PC-9 (cell line): ENCODE measurements at regions not wholly inside any gene's neighbourhood (a gene's known extent, or its start where the extent isn't known, plus 50 kb on each side); places are given as distances from the start of the nearest gene placed in this dataset.
"Not testable (repeated sequence)": the region's sequence is repeated elsewhere in the genome, so short reads cannot be mapped to it uniquely, and the experiment has no call there.

ENCODE experiments used
- BruUV-seq: library from RNA; stranded (reverse); fragments of 400-500 nt; replicated peaks from 2 replicates; lab custom pipeline; 2021; lab: Mats Ljungman, UMichigan
- CTCF ChIA-PET: fragments of 300-600 bp; sonication (Branson Sonifier 250); formaldehyde crosslinking; loops from one replicate; lab custom pipeline; 2022; ENCODE audit warnings: antibody characterized with exemption; lab: Charles Lee
- POLR2A ChIA-PET: fragments of 300-600 bp; sonication (Branson Sonifier 250); formaldehyde crosslinking; loops from one replicate; lab custom pipeline; 2022; ENCODE audit warnings: antibody characterized with exemption; ENCODE audit not compliant: unreplicated experiment; lab: Charles Lee
- DNase-seq, 2 experiments: peaks; one replicate each; pipeline versions ENCODE4 v3.0.0 to v3.0.0-alpha.2; 2015 to 2022; ENCODE audit warnings: mixed read lengths in 1 of 2
- H2AFZ ChIP-seq: fragments of 200-600 bp; sonication (generic); 2 replicates; pipeline ENCODE4 v1.8.1; 2017; ENCODE audit warnings: antibody characterized with exemption
- H3F3A ChIP-seq: fragments of 200-600 bp; sonication (generic); 2 replicates; pipeline ENCODE4 v1.8.1; 2017; ENCODE audit warnings: antibody characterized with exemption, mild to moderate bottlenecking, low read depth; ENCODE audit not compliant: insufficient read depth
- H3K27ac ChIP-seq: fragments of 200-600 bp; sonication (generic); 2 replicates; pipeline ENCODE4 v1.6.1; 2016; ENCODE audit warnings: mixed run types
- H3K27me3 ChIP-seq: fragments of 200-600 bp; sonication (generic); 2 replicates; pipeline ENCODE4 v1.6.1; 2016; ENCODE audit warnings: low read depth, mixed run types; ENCODE audit not compliant: insufficient read depth
- H3K36me3 ChIP-seq: fragments of 200-600 bp; sonication (generic); 2 replicates; pipeline ENCODE4 v1.6.1; 2016; ENCODE audit warnings: low read depth, mixed run types
- H3K4me1 ChIP-seq: fragments of 200-600 bp; sonication (generic); replicated peaks from 2 replicates; pipeline ENCODE4 v1.6.1; 2016; ENCODE audit warnings: mixed run types; ENCODE audit not compliant: insufficient read depth
- H3K4me2 ChIP-seq: fragments of 200-600 bp; sonication (generic); 2 replicates; pipeline ENCODE4 v1.6.1; 2017; ENCODE audit warnings: mixed run types
- H3K4me3 ChIP-seq: fragments of 200-600 bp; sonication (generic); 2 replicates; pipeline ENCODE4 v1.6.1; 2016; ENCODE audit warnings: mixed run types
- H3K79me2 ChIP-seq: fragments of 200-600 bp; sonication (generic); 2 replicates; pipeline ENCODE4 v1.6.1; 2017; ENCODE audit warnings: low read depth, mixed run types
- H3K9me2 ChIP-seq: fragments of 200-600 bp; sonication (generic); 2 replicates; pipeline ENCODE4 v1.8.1; 2017; ENCODE audit warnings: mild to moderate bottlenecking; ENCODE audit not compliant: insufficient read depth
- H3K9me3 ChIP-seq: fragments of 200-600 bp; sonication (generic); 2 replicates; pipeline ENCODE4 v1.8.1; 2016; ENCODE audit warnings: low read depth; ENCODE audit not compliant: insufficient read depth
- H4K20me1 ChIP-seq: fragments of 200-600 bp; sonication (generic); 2 replicates; pipeline ENCODE4 v1.8.1; 2017; ENCODE audit not compliant: insufficient read depth
- EZH2 ChIP-seq: fragments of 200-600 bp; sonication (generic); IDR thresholded peaks from 2 replicates; pipeline ENCODE4 v1.8.0; 2017; ENCODE audit warnings: antibody characterized with exemption, low read depth
- intact Hi-C: fragments of 100-400 bp; cut with micrococcal nuclease; formaldehyde crosslinking; loops from one replicate; pipeline ENCODE4 v1.10.0; 2022; ENCODE audit not compliant: unreplicated experiment
- TF ChIP-seq, protein P1 (sequence below): fragments of 200-600 bp; sonication (generic); conservative IDR thresholded peaks from 2 replicates; pipeline ENCODE4 v1.6.1; 2017; ENCODE audit warnings: mixed run types, antibody characterized with exemption, mild to moderate bottlenecking, moderate library complexity

GRCh38 chr5:2066373-2066772 lies 183.6 kb upstream of the IRX4 start:
- CTCF ChIA-PET: no interaction called here
- H3K9me3 ChIP-seq: no peaks in the 10 kb centered on the region
- H4K20me1 ChIP-seq: no peaks in the 10 kb centered on the region
- no peak overlapping the region for H2AFZ ChIP-seq
- TF ChIP-seq EZH2: no peak
- TF ChIP-seq, protein P1, sequence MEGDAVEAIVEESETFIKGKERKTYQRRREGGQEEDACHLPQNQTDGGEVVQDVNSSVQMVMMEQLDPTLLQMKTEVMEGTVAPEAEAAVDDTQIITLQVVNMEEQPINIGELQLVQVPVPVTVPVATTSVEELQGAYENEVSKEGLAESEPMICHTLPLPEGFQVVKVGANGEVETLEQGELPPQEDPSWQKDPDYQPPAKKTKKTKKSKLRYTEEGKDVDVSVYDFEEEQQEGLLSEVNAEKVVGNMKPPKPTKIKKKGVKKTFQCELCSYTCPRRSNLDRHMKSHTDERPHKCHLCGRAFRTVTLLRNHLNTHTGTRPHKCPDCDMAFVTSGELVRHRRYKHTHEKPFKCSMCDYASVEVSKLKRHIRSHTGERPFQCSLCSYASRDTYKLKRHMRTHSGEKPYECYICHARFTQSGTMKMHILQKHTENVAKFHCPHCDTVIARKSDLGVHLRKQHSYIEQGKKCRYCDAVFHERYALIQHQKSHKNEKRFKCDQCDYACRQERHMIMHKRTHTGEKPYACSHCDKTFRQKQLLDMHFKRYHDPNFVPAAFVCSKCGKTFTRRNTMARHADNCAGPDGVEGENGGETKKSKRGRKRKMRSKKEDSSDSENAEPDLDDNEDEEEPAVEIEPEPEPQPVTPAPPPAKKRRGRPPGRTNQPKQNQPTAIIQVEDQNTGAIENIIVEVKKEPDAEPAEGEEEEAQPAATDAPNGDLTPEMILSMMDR: no peak
- no peak for DNase-seq
- H3K27ac ChIP-seq: no peak overlapping the region
- BruUV-seq: no TSS peak
- no peaks in the 10 kb centered on the region for H3F3A ChIP-seq
- peaks cover 68% of the 10 kb centered on the region for H3K27me3 ChIP-seq
- no peak overlapping the region for H3K4me3 ChIP-seq
- H3K9me2 ChIP-seq: no peaks in the 10 kb centered on the region
- intact Hi-C loops: no loop called here
- H3K4me2 ChIP-seq: no peak overlapping the region
- POLR2A ChIA-PET: no interaction called here
- no peaks in the 10 kb centered on the region for H3K79me2 ChIP-seq
- H3K4me1 ChIP-seq: no peaks in the 10 kb centered on the region
- no peaks in the 10 kb centered on the region for H3K36me3 ChIP-seq

DNA sequence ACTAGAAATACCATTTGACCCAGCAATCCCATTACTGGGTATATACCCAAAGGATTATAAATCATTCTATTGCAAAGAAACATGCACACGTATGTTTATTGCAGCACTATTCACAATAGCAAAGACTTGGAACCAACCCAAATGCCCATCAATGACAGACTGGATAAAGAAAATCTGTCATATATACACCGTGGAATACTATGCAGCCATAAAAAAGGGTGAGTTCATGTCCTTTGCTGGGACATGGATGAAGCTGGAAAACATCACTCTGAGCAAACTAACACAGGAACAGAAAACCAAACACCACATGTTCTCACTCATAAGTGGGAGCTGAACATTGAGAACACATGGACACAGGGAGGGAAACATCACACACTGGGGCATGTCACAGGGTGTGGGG lies 180.7 kb upstream of the IRX4 start:
- intact Hi-C loops, H4K20me1 ChIP-seq, POLR2A ChIA-PET, BruUV-seq, H3K9me3 ChIP-seq, H3K9me2 ChIP-seq, H3K27ac ChIP-seq, H3K4me1 ChIP-seq, H3K36me3 ChIP-seq, DNase-seq, H3K79me2 ChIP-seq, H3K4me3 ChIP-seq, H3F3A ChIP-seq, CTCF ChIA-PET, H2AFZ ChIP-seq, H3K4me2 ChIP-seq: not testable (repeated sequence)
- peaks cover 62% of the 10 kb centered on the region for H3K27me3 ChIP-seq

DNA sequence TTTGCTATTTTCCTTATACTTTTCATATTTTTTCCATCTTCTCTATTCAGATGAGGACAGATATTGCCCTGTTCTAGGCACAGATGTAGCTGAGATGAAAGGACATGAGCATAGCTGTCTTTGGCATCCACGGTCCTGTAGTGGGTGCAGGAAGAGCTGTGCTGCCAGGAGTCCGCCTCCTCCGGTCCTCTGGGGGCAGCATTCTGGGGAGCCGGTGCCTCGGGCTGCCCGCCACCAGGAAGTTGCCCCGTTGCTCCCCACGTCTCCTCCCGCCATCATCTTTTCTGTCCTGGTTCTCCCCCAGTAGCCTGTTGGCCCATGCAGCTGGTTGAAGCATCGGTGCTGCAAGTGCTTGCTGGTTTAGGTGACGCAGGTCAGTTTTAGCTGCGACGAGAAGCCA lies 170.0 kb upstream of the IRX4 start:
- Histone ChIP-seq H3K4me1 (no peaks in the 10 kb centered on the region), H3K36me3 (no peaks in the 10 kb centered on the region), H3K4me2 (no peak overlapping the region), H4K20me1 (no peaks in the 10 kb centered on the region), H3K27me3 (peaks cover 91% of the 10 kb centered on the region), H3K9me3 (no peaks in the 10 kb centered on the region), H3F3A (no peaks in the 10 kb centered on the region), H3K9me2 (no peaks in the 10 kb centered on the region), H3K27ac (no peak overlapping the region), H3K4me3 (no peak overlapping the region), H3K79me2 (no peaks in the 10 kb centered on the region), H2AFZ (no peak overlapping the region)
- no peak for DNase-seq
- no TSS peak for BruUV-seq
- TF ChIP-seq EZH2: no peak
- TF ChIP-seq, protein P1: no peak
- POLR2A ChIA-PET: no interaction called here
- intact Hi-C loops: no loop called here
- CTCF ChIA-PET: no interaction called here

DNA sequence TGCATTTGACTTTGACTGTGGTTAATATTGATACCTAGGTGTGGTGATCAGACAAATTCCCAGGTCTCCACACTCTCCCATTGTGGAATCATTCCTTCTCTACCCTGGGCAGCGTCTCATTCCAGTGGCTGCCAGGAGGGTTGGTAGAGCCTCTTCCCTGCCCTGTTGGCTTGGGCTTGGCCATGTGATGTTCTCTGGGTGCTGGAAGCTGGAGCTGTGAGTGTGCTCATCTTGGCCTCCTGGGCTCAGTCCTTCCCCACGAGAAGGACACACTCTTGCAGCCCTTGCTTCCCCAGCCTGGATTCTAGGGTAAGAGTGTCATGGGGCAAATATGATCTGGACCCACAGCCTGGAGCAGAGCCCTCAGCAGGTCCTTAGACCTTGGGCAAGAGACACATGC lies 167.2 kb upstream of the IRX4 start:
- no peak for DNase-seq
- Histone ChIP-seq H2AFZ (no peak overlapping the region), H3K4me3 (no peak overlapping the region), H3K4me2 (no peak overlapping the region), H3K9me2 (no peaks in the 10 kb centered on the region), H3K36me3 (no peaks in the 10 kb centered on the region), H3K27ac (no peak overlapping the region), H3K9me3 (no peaks in the 10 kb centered on the region), H3K79me2 (no peaks in the 10 kb centered on the region), H4K20me1 (no peaks in the 10 kb centered on the region; the same call in 1 of the 2 replicates), H3F3A (no peaks in the 10 kb centered on the region), H3K27me3 (peaks cover 89% of the 10 kb centered on the region), H3K4me1 (no peaks in the 10 kb centered on the region)
- TF ChIP-seq, protein P1: no peak
- TF ChIP-seq EZH2: no peak
- BruUV-seq: no TSS peak
- ChIA-PET POLR2A (no interaction called here), CTCF (no interaction called here)
- intact Hi-C loops: no loop called here
